Activated T-helper 17 cell treated with anti-CD3 and anti-CD28 coated beads, Interleukin-2, amount 50 U/mL, for 72 hours (primary cell): ENCODE measurements at regions not wholly inside any gene's neighbourhood (a gene's known extent, or its start where the extent isn't known, plus 50 kb on each side); places are given as distances from the start of the nearest gene placed in this dataset.

Experiments
- ATAC-seq: fragments of 150-1000 bp; cut with Tn5 transposase; replicated peaks from 2 replicates; pipeline ENCODE4 v1.10.0; 2021; ENCODE audit warnings: mild to moderate bottlenecking, moderate library complexity
- H3K27ac Mint-ChIP-seq: one replicate; pipeline ENCODE4 v1.8.0; 2022; ENCODE audit warnings: mixed read lengths
- H3K27me3 Mint-ChIP-seq: one replicate; pipeline ENCODE4 v1.8.0; 2022; ENCODE audit warnings: mixed read lengths
- H3K36me3 Mint-ChIP-seq: one replicate; pipeline ENCODE4 v1.8.0; 2022; ENCODE audit warnings: low read depth, mild to moderate bottlenecking, mixed read lengths
- H3K4me1 Mint-ChIP-seq: one replicate; pipeline ENCODE4 v1.8.0; 2022; ENCODE audit warnings: mixed read lengths
- H3K4me3 Mint-ChIP-seq: one replicate; pipeline ENCODE4 v1.8.0; 2022; ENCODE audit warnings: mild to moderate bottlenecking, mixed read lengths
- H3K9me3 Mint-ChIP-seq: one replicate; pipeline ENCODE4 v1.8.0; 2022; ENCODE audit warnings: mixed read lengths

DNA sequence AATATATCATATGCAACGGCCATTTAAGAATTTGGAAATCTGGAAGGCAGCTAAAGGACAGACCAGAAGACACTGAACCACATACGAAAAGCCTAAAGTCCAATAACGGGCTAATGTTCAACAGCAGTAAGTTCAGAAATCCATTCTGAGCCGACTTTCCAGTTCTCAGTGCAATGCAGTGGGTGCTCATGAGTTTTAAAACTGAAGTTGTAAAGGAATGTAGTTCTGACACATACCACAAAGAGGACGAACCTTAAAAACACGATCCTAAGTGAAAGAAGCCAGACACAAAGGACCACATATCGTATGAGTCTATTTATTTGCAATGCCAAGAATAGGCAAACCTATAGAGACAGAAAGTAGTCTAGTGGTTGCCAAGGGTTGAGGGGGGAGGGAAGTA, 278.3 kb upstream of the ZFHX3 start:
- H3K4me3 Mint-ChIP-seq, result no peak overlapping the region
- no peaks in the 10 kb centered on the region for H3K4me1 Mint-ChIP-seq
- H3K36me3 Mint-ChIP-seq, result no peaks in the 10 kb centered on the region
- H3K27me3 Mint-ChIP-seq, result peaks cover 13% of the 10 kb centered on the region
- H3K27ac Mint-ChIP-seq, result no peak overlapping the region
- ATAC-seq, result no peak
- peaks cover 4% of the 10 kb centered on the region for H3K9me3 Mint-ChIP-seq

DNA sequence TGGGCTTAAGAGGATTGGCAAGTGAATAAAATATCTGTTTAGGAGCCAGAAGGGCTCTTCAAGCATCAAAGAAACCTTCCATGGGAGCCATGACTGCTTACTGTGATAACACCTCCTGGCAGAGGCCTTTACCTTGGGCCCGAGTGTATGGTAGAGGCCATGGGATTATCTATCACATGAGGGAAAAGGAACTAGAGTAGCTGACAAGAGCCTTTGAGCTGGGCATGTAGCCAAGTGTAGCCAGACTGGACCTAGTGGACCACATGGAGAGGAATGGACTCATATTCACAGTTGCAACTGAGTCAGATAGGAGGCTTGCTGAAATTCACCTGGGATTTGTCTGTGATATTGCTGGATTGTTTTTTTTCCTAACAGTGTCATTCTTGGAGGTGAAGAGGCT, 276.0 kb upstream of the ZFHX3 start:
- Mint-ChIP-seq H3K27ac (no peak overlapping the region), H3K36me3 (no peaks in the 10 kb centered on the region), H3K4me3 (no peak overlapping the region), H3K4me1 (no peaks in the 10 kb centered on the region), H3K27me3 (peaks cover 13% of the 10 kb centered on the region), H3K9me3 (peaks cover 4% of the 10 kb centered on the region)
- ATAC-seq, result no peak

DNA sequence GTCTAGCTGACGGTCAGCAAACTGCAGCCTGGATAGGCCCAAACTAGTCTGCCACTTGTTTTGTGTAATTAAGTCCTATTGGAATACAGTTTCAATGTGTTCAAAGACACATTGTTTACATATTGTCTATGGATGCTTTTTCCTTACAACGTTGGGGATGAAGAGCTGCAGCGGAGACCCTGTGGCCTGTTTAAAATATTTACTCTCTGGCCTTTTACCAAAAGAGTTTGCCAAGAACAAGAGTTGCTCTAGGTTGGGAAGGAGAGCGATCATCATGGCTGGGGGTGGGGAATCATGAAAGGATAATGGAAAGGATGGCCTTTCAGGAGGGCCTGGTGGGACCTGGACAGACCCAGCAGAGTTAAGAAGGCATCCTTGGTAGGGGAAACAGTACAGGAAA, 274.9 kb upstream of the ZFHX3 start:
- Mint-ChIP-seq H3K4me1 (no peaks in the 10 kb centered on the region), H3K9me3 (peaks cover 4% of the 10 kb centered on the region), H3K4me3 (no peak overlapping the region), H3K36me3 (no peaks in the 10 kb centered on the region), H3K27ac (no peak overlapping the region), H3K27me3 (peaks cover 13% of the 10 kb centered on the region)
- ATAC-seq, result no peak

DNA sequence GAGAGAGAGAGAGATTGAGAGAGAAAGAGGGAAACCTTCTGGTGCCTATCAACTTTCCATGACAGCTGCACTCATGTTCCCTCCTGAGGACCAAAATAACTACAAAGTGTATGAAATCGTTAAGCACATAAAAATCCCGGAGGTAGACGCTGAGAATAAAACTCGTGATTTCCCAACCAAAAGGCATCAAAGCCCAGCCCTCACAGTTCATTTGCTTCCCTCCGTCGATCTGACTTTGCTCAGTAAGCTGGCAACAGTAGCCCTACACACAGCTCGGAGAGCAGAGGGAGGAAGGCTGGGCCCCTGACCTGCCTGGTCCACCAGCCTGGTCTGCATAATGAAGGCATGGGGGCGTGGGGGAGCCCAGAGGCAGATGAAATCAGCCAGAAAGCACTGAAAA, 273.9 kb upstream of the ZFHX3 start:
- no peak overlapping the region for H3K27ac Mint-ChIP-seq
- no peak for ATAC-seq
- H3K4me3 Mint-ChIP-seq, result no peak overlapping the region
- no peaks in the 10 kb centered on the region for H3K4me1 Mint-ChIP-seq
- peaks cover 13% of the 10 kb centered on the region for H3K27me3 Mint-ChIP-seq
- peaks cover under 1% of the 10 kb centered on the region for H3K9me3 Mint-ChIP-seq
- no peaks in the 10 kb centered on the region for H3K36me3 Mint-ChIP-seq

DNA sequence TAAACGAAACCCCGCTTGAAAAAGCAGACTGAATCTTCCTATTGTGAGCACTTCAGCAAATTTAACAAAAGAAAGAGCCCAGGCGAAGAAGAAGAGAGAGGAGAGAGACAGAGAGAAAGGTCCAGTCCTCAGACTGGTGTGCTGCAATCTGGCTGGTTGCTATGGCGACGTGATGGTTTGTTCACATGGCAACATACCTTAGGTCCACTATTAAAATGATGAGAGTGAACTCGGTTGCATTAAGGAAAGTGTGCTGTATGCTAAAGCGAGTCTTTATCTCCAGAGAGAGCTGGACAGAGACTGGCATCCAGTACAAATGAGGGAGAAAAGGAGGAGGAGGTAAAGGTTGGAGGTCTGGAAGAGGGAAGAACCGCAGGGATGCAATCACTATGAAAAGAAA, 271.8 kb upstream of the ZFHX3 start:
- Mint-ChIP-seq H3K9me3 (peaks cover 4% of the 10 kb centered on the region), H3K27me3 (peaks cover 10% of the 10 kb centered on the region), H3K27ac (no peak overlapping the region), H3K4me1 (no peaks in the 10 kb centered on the region), H3K4me3 (no peak overlapping the region), H3K36me3 (no peaks in the 10 kb centered on the region)
- ATAC-seq, result no peak

DNA sequence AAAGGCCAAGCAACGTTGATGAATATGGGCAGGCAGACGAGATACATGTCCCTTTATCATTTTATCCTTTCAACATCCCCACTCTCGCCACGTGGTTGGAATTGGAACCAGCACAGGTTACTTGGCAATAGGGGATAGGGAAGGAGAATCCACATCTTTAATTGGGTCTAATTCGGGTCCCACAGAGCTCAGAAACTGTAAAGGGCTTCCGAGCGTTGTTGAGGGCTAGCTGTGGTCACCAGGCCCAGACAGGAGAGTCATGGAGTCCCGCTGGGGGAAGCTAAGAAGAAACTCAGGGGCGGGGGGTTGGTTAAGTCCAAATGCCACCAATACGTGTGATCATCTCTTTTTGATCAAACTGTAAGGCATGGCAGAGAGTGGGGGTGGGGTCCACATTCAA, 271.3 kb upstream of the ZFHX3 start:
- no peak overlapping the region for H3K4me3 Mint-ChIP-seq
- no peaks in the 10 kb centered on the region for H3K36me3 Mint-ChIP-seq
- no peak overlapping the region for H3K27ac Mint-ChIP-seq
- H3K9me3 Mint-ChIP-seq, result peaks cover 4% of the 10 kb centered on the region
- no peaks in the 10 kb centered on the region for H3K4me1 Mint-ChIP-seq
- H3K27me3 Mint-ChIP-seq, result peaks cover 6% of the 10 kb centered on the region
- ATAC-seq, result no peak

DNA sequence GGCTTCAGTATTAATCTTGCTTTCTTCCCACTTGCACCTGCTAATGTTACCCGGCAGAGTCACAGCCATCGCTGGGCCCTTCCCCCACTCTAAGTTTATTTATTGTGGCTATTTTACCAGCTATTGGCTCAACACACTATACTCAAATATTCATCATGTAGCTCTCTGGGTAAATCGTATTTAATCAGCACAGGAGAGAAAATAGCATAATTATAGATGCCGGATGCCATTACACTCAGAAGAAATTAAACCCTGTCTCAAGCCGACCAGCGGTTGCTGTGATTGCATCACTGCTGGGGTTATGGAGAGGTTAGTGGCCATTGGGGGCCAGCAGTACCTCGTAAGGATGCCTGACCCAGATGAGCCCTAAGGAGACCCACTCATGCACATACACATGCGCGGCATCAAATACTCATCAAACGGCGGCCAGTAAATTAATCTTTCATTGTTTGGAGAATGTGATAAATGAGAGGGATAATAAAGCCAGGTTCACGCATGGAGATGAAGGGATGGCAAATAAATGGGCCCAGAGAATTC, 269.5 kb upstream of the ZFHX3 start:
- Mint-ChIP-seq H3K4me1 (no peaks in the 10 kb centered on the region), H3K9me3 (peaks cover 4% of the 10 kb centered on the region), H3K4me3 (no peak overlapping the region), H3K27ac (no peak overlapping the region), H3K36me3 (no peaks in the 10 kb centered on the region), H3K27me3 (no peaks in the 10 kb centered on the region)
- no peak for ATAC-seq

DNA sequence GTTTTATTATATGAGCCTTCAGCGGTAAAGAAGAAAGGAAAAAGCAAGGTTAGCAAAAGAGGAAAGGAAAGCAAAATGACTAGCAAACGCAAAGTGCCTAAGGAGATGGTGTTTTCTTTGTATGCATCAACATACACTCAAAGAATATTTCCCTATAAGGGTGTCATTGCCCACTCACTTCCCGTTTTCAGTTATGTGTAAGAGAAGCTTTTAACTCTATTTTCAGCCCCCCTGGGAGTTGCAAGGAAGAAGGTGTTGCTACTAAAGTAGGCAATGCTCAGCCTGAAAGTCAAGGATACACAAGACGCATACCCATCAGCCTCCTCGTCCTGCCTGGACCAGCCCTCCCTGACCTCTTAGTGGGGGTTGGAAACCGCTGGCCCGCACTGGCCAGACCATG, 267.7 kb upstream of the ZFHX3 start:
- Mint-ChIP-seq H3K4me3 (no peak overlapping the region), H3K36me3 (no peaks in the 10 kb centered on the region), H3K4me1 (no peaks in the 10 kb centered on the region), H3K9me3 (peaks cover 7% of the 10 kb centered on the region), H3K27me3 (peaks cover 2% of the 10 kb centered on the region), H3K27ac (no peak overlapping the region)
- no peak for ATAC-seq

DNA sequence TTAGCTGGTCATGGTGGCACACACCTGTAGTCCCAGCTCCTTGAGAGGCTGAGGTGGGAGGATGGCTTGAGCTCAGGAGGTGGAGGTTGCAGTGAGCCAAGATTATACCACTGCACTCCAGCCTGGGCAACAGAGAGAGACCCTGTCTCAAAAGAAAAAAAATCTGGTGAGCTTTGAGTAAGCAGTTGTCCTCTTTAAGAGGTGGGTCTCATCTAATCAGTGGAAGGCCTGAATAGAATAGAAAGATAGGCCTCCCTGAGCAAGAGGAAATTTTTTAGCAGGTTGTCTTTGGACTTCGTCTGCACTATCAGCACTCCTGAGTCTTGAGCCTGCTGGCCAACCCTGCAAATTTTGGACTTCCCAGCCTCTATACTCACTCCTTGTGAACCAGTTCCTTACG, 266.0 kb upstream of the ZFHX3 start:
- ATAC-seq, result no peak
- peaks cover 2% of the 10 kb centered on the region for H3K27me3 Mint-ChIP-seq
- no peaks in the 10 kb centered on the region for H3K36me3 Mint-ChIP-seq
- H3K9me3 Mint-ChIP-seq, result peaks cover 7% of the 10 kb centered on the region
- no peak overlapping the region for H3K4me3 Mint-ChIP-seq
- no peak overlapping the region for H3K27ac Mint-ChIP-seq
- H3K4me1 Mint-ChIP-seq, result no peaks in the 10 kb centered on the region

DNA sequence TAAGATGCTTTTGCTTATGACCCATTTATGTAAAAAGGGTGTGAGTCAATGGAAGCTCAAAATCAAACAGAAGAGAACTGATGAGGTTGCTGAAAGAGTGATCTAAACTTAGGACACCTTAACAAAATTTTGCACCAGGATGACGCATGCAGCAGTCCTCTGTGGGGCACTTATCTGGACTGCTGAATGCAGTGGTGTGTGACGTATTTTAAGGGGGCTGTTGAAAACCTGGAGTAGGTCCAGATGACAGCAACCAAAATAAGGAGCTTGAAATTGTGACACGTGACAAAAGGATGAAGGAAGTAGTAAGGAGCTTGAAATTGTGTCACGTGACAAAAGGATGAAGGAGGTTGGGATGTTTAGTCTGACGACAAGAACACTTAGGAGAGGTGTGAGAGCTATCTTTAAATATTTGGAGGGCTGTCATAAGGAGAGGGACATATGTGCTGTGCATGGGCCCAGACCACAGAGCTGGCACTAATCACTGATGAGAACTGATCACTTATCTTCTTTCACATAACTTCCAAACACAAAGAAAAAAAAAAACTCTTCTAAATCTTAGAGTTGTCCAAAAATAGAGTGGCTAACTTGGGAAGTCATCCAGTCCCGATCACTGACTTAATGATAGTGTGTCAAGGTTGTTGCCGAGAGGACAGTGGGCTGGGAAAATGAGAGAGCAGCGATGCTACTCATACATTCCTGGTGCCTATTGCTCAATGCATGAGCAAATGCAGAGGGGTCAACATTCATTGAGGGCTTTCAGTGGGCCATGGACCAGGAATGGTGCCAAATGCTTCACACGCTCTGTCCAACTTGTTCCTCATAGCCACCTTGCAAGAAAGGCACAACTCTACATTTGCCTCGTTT, 264.2 kb upstream of the ZFHX3 start:
- Mint-ChIP-seq H3K27ac (no peak overlapping the region), H3K9me3 (peaks cover 7% of the 10 kb centered on the region), H3K4me1 (no peaks in the 10 kb centered on the region), H3K36me3 (no peaks in the 10 kb centered on the region), H3K27me3 (peaks cover 2% of the 10 kb centered on the region), H3K4me3 (no peak overlapping the region)
- ATAC-seq, result no peak

DNA sequence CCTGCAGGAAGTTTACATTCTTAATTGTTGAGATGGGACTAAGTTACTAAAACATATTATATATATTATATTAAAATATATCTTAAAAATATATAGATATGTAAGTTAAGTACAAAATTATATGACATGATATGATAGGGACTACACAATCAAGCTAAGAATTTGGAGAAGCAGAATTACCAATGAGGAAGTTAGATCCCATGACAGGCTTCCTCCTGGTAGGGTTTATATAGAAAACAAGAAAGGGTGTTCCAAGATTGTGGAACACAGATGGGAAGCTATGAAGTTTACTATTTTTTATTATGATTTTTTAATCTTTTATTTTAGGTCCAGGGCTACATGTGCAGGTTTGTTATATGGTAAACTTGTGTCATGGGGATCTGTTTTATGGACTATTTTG, 260.8 kb upstream of the ZFHX3 start:
- H3K9me3 Mint-ChIP-seq, result peaks cover 6% of the 10 kb centered on the region
- no peaks in the 10 kb centered on the region for H3K36me3 Mint-ChIP-seq
- peaks cover 7% of the 10 kb centered on the region for H3K27me3 Mint-ChIP-seq
- no peaks in the 10 kb centered on the region for H3K4me1 Mint-ChIP-seq
- H3K27ac Mint-ChIP-seq, result no peak overlapping the region
- ATAC-seq, result no peak
- H3K4me3 Mint-ChIP-seq, result no peak overlapping the region

DNA sequence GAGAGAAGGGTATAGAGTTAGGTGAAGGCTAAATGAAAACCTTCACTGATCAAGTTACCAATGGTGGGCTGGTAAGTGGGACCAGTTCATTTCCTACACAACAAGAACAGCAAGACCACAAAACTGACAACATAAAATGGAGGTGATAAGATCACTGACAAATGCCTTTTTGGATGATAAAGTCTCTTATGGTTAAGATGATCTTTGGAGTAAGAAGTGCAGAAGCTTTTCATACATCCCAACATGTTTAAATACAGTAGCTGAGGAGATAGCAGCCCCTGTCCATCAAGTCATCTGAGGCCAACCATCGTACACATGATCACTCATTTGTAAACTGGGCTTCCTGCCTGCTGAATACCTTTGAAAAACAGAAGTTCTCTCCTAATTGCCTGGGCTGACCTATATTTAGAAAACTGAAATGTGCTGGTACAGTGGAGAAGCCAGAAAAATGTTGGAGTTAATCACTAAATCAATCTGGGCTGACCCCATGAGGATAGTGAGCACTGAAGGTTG, 259.0 kb upstream of the ZFHX3 start:
- no peak overlapping the region for H3K27ac Mint-ChIP-seq
- no peak for ATAC-seq
- H3K36me3 Mint-ChIP-seq, result no peaks in the 10 kb centered on the region
- peaks cover 6% of the 10 kb centered on the region for H3K9me3 Mint-ChIP-seq
- peaks cover 7% of the 10 kb centered on the region for H3K27me3 Mint-ChIP-seq
- H3K4me3 Mint-ChIP-seq, result no peak overlapping the region
- no peaks in the 10 kb centered on the region for H3K4me1 Mint-ChIP-seq

DNA sequence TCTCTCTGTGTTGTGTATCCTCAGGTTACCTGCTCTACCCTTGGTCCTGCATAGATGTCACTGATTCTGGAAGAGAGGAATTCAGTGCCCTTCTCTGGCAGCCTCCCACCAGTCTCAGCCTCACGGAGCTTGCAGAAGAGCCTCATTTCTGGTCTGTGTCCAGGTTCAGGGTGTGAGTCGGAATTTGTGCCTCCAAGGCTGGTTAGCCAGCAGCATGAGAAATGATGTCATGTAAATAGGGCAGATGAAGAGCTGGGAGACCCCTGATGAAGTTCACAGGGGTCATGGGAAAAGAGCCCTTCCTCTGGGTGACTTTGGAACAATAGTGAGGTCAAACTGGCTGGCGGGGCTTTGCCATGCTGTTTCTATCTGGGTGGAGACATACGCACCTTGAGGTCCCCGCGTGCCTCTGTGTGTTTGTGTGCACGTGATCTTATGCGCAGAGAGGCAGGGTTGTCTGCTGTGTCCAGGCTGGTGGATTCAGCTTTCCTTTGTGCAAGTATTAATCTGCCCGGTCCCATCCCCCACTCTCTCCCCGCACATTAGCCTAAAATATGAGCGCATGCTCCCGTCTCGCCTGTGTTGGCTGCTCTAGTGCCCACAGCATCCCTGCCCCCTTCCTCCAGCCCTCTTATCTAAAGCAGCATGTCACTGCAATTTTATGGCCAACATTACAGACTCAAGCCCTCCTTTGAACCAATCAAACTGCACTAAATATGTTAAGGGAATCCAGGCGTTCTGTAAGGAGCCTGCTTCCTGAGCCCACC, 256.3 kb upstream of the ZFHX3 start:
- H3K27ac Mint-ChIP-seq, result no peak overlapping the region
- H3K4me3 Mint-ChIP-seq, result no peak overlapping the region
- peaks cover 5% of the 10 kb centered on the region for H3K27me3 Mint-ChIP-seq
- H3K4me1 Mint-ChIP-seq, result no peaks in the 10 kb centered on the region
- peaks cover 3% of the 10 kb centered on the region for H3K9me3 Mint-ChIP-seq
- no peaks in the 10 kb centered on the region for H3K36me3 Mint-ChIP-seq
- no peak for ATAC-seq

DNA sequence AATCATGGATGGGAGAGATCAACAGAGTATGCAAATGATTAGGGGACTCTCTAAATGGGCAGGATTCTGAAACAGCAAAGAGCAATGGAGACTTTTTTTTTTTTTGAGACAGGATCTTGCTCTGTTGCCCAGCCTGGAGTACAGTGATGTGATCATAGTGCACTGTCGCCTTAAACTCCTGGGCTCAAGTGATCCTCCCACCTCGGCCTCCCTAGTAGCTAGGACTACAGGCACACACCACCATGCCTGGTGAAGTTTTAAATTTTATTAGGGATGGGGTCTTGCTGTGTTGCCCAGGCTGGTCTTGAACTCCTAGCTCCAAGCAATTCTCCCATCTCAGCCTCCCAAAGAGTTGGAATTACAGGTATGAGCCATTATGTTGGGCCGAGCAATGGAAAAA, 255.0 kb upstream of the ZFHX3 start:
- H3K4me1 Mint-ChIP-seq, result no peaks in the 10 kb centered on the region
- ATAC-seq, result no peak

DNA sequence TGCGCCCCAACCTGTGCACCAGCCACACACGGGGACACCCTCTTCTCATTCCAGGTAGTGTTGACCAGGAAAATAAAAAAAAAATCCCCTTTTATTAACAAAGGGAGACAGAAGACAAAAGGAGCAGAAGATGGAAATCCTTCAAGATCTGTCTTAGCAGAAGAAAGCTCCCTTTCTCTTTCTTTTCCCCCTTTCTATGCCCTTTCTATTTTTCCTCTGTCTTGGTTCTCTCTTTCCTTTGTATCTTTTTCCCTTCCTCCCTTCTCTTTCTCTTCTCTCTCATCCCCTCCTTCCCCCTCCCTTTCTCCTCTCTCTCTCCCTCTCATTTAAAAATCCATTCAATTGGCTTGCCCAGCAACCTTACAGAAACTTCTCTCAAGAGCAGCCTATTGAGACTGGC, 254.1 kb upstream of the ZFHX3 start:
- H3K27me3 Mint-ChIP-seq, result peaks cover 5% of the 10 kb centered on the region
- no peak overlapping the region for H3K27ac Mint-ChIP-seq
- H3K36me3 Mint-ChIP-seq, result no peaks in the 10 kb centered on the region
- H3K4me1 Mint-ChIP-seq, result no peaks in the 10 kb centered on the region
- no peak overlapping the region for H3K4me3 Mint-ChIP-seq
- H3K9me3 Mint-ChIP-seq, result peaks cover 3% of the 10 kb centered on the region
- ATAC-seq, result no peak

More for the DNA sequence above, 255.0 kb upstream of the ZFHX3 start:
- Mint-ChIP-seq H3K27me3 (peaks cover 5% of the 10 kb centered on the region), H3K36me3 (no peaks in the 10 kb centered on the region), H3K9me3 (peaks cover 3% of the 10 kb centered on the region), H3K4me3 (no peak overlapping the region), H3K27ac (no peak overlapping the region)
